Fibroblast of mammary gland (primary cell): ENCODE measurements at regions not wholly inside any gene's neighbourhood (a gene's known extent, or its start where the extent isn't known, plus 50 kb on each side); places are given as distances from the start of the nearest gene placed in this dataset.

ENCODE experiments used
- DNase-seq: peaks from one replicate; pipeline ENCODE4 v3.0.0-alpha.2; 2010; ENCODE audit warnings: low read depth
- H3K4me3 ChIP-seq: 2 replicates; pipeline ENCODE4 v1.5.1; 2011; ENCODE audit warnings: low read depth, mild to moderate bottlenecking, low read length, moderate library complexity; ENCODE audit not compliant: control insufficient read depth
- TF ChIP-seq, protein P1 (sequence below): conservative IDR thresholded peaks from 2 replicates; pipeline ENCODE4 v1.5.1; 2011; ENCODE audit warnings: low read depth, low read length, inconsistent platforms; ENCODE audit not compliant: control insufficient read depth, insufficient read depth

DNA sequence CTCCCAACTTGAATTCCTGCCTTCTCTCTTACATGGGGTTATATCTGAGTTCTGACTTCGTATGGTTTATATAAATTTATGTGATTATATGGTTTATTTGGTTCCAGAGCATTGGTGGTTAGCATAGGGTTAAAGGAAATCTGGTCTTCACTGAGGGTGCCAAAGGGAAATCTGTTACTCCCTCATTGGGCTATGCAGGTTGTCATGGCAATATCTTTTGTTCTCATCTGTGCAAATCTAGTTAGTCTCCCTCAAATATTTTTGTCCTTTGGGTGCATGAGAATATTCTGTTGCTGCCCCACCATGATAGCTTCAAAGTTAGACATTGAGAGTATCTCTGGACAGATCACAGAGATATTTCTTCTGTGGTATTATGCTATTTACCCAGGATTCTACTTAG, 71.8 kb upstream of the OTUD4 start:
- TF ChIP-seq, protein P1, sequence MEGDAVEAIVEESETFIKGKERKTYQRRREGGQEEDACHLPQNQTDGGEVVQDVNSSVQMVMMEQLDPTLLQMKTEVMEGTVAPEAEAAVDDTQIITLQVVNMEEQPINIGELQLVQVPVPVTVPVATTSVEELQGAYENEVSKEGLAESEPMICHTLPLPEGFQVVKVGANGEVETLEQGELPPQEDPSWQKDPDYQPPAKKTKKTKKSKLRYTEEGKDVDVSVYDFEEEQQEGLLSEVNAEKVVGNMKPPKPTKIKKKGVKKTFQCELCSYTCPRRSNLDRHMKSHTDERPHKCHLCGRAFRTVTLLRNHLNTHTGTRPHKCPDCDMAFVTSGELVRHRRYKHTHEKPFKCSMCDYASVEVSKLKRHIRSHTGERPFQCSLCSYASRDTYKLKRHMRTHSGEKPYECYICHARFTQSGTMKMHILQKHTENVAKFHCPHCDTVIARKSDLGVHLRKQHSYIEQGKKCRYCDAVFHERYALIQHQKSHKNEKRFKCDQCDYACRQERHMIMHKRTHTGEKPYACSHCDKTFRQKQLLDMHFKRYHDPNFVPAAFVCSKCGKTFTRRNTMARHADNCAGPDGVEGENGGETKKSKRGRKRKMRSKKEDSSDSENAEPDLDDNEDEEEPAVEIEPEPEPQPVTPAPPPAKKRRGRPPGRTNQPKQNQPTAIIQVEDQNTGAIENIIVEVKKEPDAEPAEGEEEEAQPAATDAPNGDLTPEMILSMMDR, result no peak
- no peak for DNase-seq
- H3K4me3 ChIP-seq, result no peak overlapping the region

DNA sequence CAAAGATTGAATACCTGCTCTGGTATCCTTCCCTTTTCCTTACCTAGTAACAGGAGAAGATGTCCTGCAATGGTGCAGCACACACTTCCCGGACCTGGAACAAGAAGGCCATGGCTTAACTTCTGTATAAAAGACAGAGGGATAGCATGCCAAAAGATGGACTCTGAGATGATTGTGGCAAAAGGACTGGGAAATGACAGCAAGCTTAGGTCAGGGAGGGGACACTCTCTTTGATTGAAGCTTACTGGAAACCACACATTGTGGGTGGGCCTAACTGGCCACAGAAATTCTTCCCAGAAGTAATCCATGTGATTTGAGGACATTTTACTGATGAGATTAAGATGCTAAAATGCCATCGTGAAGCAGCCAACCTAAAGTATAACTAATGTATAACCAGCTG, 71.0 kb upstream of the OTUD4 start:
- TF ChIP-seq, protein P1, result no peak
- no peak overlapping the region for H3K4me3 ChIP-seq
- no peak for DNase-seq

DNA sequence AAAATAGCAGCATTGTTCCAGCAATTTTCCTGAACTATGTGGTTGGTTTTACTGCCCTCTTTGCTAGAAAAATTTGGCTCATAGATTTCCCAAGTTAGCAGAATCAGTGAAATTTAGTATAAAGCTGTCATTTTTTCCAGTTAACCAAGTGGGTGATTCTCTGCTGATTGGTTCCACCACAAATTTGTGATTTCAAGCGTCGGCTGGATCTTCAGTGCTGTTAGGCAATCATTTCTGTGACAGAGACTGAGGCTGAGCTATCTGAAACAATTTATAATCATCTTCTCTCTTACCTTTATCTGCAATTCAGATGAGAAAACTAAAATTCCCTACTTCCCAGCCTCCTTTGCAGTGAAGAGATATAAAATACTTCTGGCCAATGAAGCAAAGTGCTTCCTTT, 68.6 kb upstream of the OTUD4 start:
- no peak overlapping the region for H3K4me3 ChIP-seq
- TF ChIP-seq, protein P1, result no peak
- no peak for DNase-seq

DNA sequence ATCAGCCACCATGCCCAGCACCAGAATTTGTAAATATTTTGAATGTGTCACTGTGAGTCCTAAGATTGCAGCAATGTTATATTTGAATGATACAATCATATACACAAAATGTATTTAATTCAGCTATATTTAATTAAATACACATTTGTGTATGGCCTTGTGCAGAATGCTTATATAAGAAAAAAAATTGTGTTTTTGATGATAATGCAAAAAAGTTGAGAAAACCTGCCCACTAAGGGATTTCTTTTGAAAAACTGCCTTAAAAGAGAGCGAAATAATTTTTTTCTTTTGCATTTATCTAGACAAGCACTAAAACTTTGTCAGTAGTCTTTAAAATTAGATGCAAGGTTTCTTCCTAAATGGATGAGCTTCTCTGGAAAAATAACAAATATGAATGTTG, 68.1 kb upstream of the OTUD4 start:
- TF ChIP-seq, protein P1, result no peak
- H3K4me3 ChIP-seq, result no peak overlapping the region
- DNase-seq, result no peak

DNA sequence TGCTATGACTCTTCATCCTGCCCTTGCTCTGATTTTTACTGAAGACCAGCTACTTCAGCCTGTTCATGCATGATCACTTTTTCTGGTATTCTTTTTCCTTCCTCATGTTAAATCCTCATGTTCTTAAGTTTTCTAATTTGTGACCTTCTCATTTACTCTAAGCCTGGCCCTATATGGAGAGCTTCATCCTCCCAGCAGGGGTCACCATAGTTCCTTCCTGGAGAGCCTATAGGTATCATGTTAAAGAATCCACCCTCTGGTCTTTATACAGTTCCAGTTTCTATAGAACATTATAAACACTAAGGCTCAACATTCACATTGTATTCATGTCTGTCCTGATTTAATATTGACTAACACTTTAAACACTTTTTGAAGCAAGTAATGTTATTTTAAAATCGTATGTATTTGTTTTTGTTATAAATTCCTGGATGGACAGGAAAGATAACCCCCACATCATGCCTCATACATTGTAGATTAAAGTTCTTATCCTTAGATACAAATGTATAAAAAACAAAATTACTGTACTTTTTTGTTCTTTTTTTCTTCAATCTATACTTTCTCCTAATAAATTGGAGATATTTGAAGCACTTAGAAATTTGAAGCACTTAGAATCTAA, 53.8 kb upstream of the OTUD4 start:
- DNase-seq, result peak; percentile 71
- no peak overlapping the region for H3K4me3 ChIP-seq
- TF ChIP-seq, protein P1, result peak; percentile 95

DNA sequence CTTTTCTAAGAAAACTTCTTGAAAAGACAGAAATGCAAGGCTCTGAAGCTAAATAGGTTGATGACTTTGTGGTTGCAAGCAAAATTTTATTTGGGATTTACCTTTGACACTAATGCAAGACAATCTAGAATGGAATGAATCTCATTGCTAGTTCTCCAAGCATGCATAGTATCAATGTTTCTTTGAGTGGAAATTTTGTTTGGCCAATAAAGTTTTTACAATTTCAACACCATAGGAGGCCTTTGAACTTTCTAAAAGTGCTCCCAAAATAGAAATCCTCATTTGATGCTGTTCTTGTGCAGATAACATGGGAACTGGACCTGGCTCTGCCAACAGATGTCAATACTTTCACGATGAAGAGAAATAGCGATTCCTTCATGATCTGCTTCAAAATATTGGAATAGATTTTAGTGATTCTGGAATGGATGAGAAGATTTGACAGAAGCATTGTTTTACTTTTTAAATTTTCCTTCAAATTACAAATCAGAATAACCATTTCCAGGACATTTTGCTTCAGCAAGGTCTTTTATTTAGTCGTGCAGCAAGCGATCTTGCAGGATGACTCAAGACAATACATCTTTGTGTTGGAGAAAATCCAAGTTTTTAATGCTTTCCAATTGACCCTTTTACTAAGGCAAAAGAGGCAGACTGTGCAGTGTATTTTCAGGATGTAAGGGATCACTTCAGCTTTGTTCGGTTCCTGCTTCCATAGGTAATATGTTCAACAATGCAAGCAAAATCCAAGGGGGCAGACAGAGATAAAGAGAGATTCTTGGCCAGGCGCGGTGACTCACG, 51.7 kb upstream of the OTUD4 start:
- TF ChIP-seq, protein P1, result no peak

More for the DNA sequence above, 51.7 kb upstream of the OTUD4 start:
- peak; percentile 83 for DNase-seq
- no peak overlapping the region for H3K4me3 ChIP-seq
